Testis (tissue), 2 donors: ENCODE measurements at regions not wholly inside any gene's neighbourhood (a gene's known extent, or its start where the extent isn't known, plus 50 kb on each side); places are given as distances from the start of the nearest gene placed in this dataset.

Experiments used
- POLR2A ChIP-seq: fragments of 450-650 bp; IDR thresholded peaks from one replicate; pipeline ENCODE4 v1.6.1; 2017; ENCODE audit warnings: antibody characterized with exemption, mild to moderate bottlenecking, moderate library complexity
- TF ChIP-seq, protein P1 (sequence below), 3 experiments: fragments of 450-650 bp in 2 of 3; fragments of 200-600 bp in 1 of 3; sonication (generic) in 1 of 3; IDR thresholded peaks; one replicate each; pipeline ENCODE4 v1.5.1; 2016 to 2019; ENCODE audit warnings: antibody characterized with exemption in 3 of 3, mild to moderate bottlenecking in 2 of 3, moderate library complexity in 1 of 3

DNA sequence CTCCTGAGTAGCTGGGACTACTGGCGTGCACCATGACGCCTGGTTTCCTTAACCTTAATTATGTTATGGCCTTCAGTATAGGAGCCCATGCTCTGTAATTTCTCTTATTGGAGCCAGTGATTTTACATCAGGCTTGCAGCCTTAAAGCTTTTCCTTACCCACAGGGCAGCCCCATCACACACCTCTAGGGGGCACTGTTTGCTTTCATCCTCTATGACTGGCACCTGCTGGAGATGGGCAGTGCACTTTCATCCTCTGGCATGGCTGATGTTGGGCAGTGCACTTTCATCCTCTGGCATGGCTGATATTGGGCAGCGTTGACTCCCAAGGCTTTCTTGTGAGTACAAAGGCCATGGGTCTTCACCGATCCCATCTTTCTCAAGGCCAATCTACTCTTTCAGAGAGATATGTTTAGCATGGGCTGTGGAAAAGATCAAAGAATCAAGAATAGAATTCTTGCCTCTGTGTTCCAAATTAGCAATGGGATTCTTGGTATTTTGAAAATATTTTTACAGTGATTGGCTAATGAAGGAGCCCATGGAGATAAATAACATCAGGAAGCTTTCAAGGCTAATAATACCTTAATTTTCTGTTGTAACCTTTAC, 80.7 kb upstream of the MEX3C start:
- TF ChIP-seq, protein P1, sequence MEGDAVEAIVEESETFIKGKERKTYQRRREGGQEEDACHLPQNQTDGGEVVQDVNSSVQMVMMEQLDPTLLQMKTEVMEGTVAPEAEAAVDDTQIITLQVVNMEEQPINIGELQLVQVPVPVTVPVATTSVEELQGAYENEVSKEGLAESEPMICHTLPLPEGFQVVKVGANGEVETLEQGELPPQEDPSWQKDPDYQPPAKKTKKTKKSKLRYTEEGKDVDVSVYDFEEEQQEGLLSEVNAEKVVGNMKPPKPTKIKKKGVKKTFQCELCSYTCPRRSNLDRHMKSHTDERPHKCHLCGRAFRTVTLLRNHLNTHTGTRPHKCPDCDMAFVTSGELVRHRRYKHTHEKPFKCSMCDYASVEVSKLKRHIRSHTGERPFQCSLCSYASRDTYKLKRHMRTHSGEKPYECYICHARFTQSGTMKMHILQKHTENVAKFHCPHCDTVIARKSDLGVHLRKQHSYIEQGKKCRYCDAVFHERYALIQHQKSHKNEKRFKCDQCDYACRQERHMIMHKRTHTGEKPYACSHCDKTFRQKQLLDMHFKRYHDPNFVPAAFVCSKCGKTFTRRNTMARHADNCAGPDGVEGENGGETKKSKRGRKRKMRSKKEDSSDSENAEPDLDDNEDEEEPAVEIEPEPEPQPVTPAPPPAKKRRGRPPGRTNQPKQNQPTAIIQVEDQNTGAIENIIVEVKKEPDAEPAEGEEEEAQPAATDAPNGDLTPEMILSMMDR (IDR thresholded peaks at IDR 0.05), result peak in 2 of 3 experiments; percentile 45 to 67
- no peak for TF ChIP-seq POLR2A
